DND-41 (cell line): ENCODE measurements at regions not wholly inside any gene's neighbourhood (a gene's known extent, or its start where the extent isn't known, plus 50 kb on each side); places are given as distances from the start of the nearest gene placed in this dataset.

Experiments
- ATAC-seq: fragments of 200-7000 bp; cut with Tn5 transposase; 3 replicates; pipeline ENCODE4 v1.9.1; 2021; ENCODE audit warnings: low read depth; ENCODE audit not compliant: insufficient read depth
- DNase-seq: peaks from one replicate; pipeline ENCODE4 v3.0.0-alpha.2; 2020
- H2AFZ ChIP-seq: 2 replicates; pipeline ENCODE4 v1.6.0; 2012; ENCODE audit warnings: low read depth, low read length
- H3K27ac ChIP-seq: 2 replicates; pipeline ENCODE4 v1.5.1; 2012; ENCODE audit warnings: low read length, inconsistent platforms
- H3K27me3 ChIP-seq: fragments of 200-600 bp; sonication (generic); 2 replicates; pipeline ENCODE4 v1.6.0; 2012; ENCODE audit warnings: low read length, mild to moderate bottlenecking, inconsistent platforms; ENCODE audit not compliant: insufficient read depth, poor library complexity
- H3K36me3 ChIP-seq: 2 replicates; pipeline ENCODE4 v1.5.1; 2012; ENCODE audit warnings: low read length, inconsistent platforms; ENCODE audit not compliant: insufficient read depth
- H3K4me1 ChIP-seq: 2 replicates; pipeline ENCODE4 v1.5.1; 2012; ENCODE audit warnings: mild to moderate bottlenecking, low read length; ENCODE audit not compliant: insufficient read depth
- H3K4me2 ChIP-seq: 2 replicates; pipeline ENCODE4 v1.6.0; 2012; ENCODE audit warnings: mild to moderate bottlenecking, moderate library complexity, low read length, inconsistent platforms; ENCODE audit not compliant: insufficient read depth
- H3K4me3 ChIP-seq, 2 experiments: fragments of 200-600 bp in 1 of 2; shearing (Covaris generic) in 1 of 2; 2 replicates each; pipeline ENCODE4 v1.5.1; 2012 to 2016; ENCODE audit warnings: inconsistent platforms in 2 of 2, low read length in 2 of 2, mild to moderate bottlenecking in 2 of 2, low read depth in 1 of 2, moderate library complexity in 1 of 2
- H3K79me2 ChIP-seq: 2 replicates; pipeline ENCODE4 v1.6.0; 2012; ENCODE audit warnings: low read length, inconsistent platforms; ENCODE audit not compliant: insufficient read depth
- H3K9ac ChIP-seq: 2 replicates; pipeline ENCODE4 v1.6.0; 2012; ENCODE audit warnings: low read depth, mild to moderate bottlenecking, inconsistent platforms, low read length, moderate library complexity
- H3K9me3 ChIP-seq: 2 replicates; pipeline ENCODE4 v1.5.1; 2012; ENCODE audit warnings: low read length, moderate library complexity, mild to moderate bottlenecking, inconsistent platforms; ENCODE audit not compliant: insufficient read depth, severe bottlenecking
- H4K20me1 ChIP-seq: 2 replicates; pipeline ENCODE4 v1.6.0; 2012; ENCODE audit warnings: low read length; ENCODE audit not compliant: insufficient read depth
- CTCF ChIP-seq: IDR thresholded peaks from 2 replicates; pipeline ENCODE4 v1.5.1; 2012; ENCODE audit warnings: borderline replicate concordance, low read length, moderate library complexity, mild to moderate bottlenecking; ENCODE audit not compliant: poor library complexity, severe bottlenecking; ENCODE audit errors: extremely low read depth
- EZH2 ChIP-seq: IDR thresholded peaks from 3 replicates; pipeline ENCODE4 v1.6.1; 2012; ENCODE audit warnings: borderline replicate concordance, low read depth, mild to moderate bottlenecking, moderate library complexity, low read length, inconsistent platforms; ENCODE audit not compliant: severe bottlenecking

- no peaks in the 10 kb centered on the region for H3K27me3 ChIP-seq
- no peak overlapping the region for H3K4me2 ChIP-seq
- no peaks in the 10 kb centered on the region for H3K9me3 ChIP-seq
- H4K20me1 ChIP-seq: no peaks in the 10 kb centered on the region
- no peak for ATAC-seq
- H3K4me3 ChIP-seq: no peak overlapping the region
- H3K79me2 ChIP-seq: no peaks in the 10 kb centered on the region
- H3K9ac ChIP-seq: no peak overlapping the region
- no peak for DNase-seq
- H2AFZ ChIP-seq: no peak overlapping the region
- no peak for TF ChIP-seq EZH2
- no peak for TF ChIP-seq CTCF
- H3K27ac ChIP-seq: no peak overlapping the region
- no peaks in the 10 kb centered on the region for H3K4me1 ChIP-seq
- H3K36me3 ChIP-seq: no peaks in the 10 kb centered on the region
Measured at GRCh38 chr10:105596749-105597148, 955.7 kb downstream of the SORCS3 start.

DNA sequence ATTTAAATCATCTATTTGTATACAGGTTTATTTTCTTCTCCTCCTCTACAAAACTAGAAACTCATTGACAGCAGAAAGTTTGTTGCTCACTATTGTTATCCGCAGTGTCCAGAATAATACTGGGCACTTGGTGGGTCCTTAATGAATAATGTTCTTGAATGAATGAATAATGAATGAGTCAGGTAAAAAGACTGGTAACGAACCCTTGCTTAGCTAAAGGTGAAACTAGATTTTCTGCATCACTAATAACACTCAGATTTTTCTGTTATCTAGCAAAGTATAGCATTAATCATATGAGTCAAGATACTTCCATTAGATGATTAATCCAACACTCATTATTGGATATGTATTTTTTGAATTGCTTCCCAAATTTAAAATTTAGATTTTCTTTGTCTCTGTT lies 953.2 kb downstream of the SORCS3 start:
- H3K4me1 ChIP-seq: no peaks in the 10 kb centered on the region
- no peak overlapping the region for H2AFZ ChIP-seq
- H4K20me1 ChIP-seq: no peaks in the 10 kb centered on the region
- H3K36me3 ChIP-seq: no peaks in the 10 kb centered on the region
- H3K4me2 ChIP-seq: no peak overlapping the region
- H3K27ac ChIP-seq: no peak overlapping the region
- no peaks in the 10 kb centered on the region for H3K9me3 ChIP-seq
- DNase-seq (no peak), ATAC-seq (no peak)
- no peaks in the 10 kb centered on the region for H3K27me3 ChIP-seq
- H3K9ac ChIP-seq: no peak overlapping the region
- TF ChIP-seq EZH2: no peak
- TF ChIP-seq CTCF: no peak
- H3K4me3 ChIP-seq: no peak overlapping the region
- H3K79me2 ChIP-seq: no peaks in the 10 kb centered on the region

GRCh38 chr10:105592468-105592867 lies 951.4 kb downstream of the SORCS3 start:
- H3K27me3 ChIP-seq: no peaks in the 10 kb centered on the region
- ATAC-seq: no peak

More at GRCh38 chr10:105592468-105592867, 951.4 kb downstream of the SORCS3 start:
- no peak overlapping the region for H2AFZ ChIP-seq
- H3K79me2 ChIP-seq: no peaks in the 10 kb centered on the region
- no peaks in the 10 kb centered on the region for H3K4me1 ChIP-seq
- no peak overlapping the region for H3K4me3 ChIP-seq
- TF ChIP-seq CTCF (no peak), EZH2 (no peak)
- DNase-seq: no peak
- H3K36me3 ChIP-seq: no peaks in the 10 kb centered on the region
- no peaks in the 10 kb centered on the region for H4K20me1 ChIP-seq
- H3K27ac ChIP-seq: no peak overlapping the region
- H3K4me2 ChIP-seq: no peak overlapping the region
- H3K9me3 ChIP-seq: no peaks in the 10 kb centered on the region
- no peak overlapping the region for H3K9ac ChIP-seq
